Loucy (cell line): ENCODE measurements at regions not wholly inside any gene's neighbourhood (a gene's known extent, or its start where the extent isn't known, plus 50 kb on each side); places are given as distances from the start of the nearest gene placed in this dataset.

Experiments
- CTCF ChIP-seq: fragments of 200-600 bp; sonication (generic); conservative IDR thresholded peaks from 2 replicates; pipeline ENCODE4 v1.5.1; 2014; ENCODE audit warnings: mild to moderate bottlenecking, antibody characterized with exemption, low read length
- EZH2phosphoT487 ChIP-seq: fragments of 200-600 bp; IDR thresholded peaks from 2 replicates; pipeline ENCODE4 v1.6.1; 2018; ENCODE audit warnings: antibody characterized with exemption, mild to moderate bottlenecking, moderate library complexity, borderline replicate concordance

- TF ChIP-seq CTCF (no peak), EZH2phosphoT487 (no peak)
These were observed 209.7 kb upstream of the EGLN3 start for GRCh38 chr14:34160619-34161018.
